ENCODE measurements at regions not wholly inside any gene's neighbourhood (a gene's known extent, or its start where the extent isn't known, plus 50 kb on each side); places are given as distances from the start of the nearest gene placed in this dataset.

DNA sequence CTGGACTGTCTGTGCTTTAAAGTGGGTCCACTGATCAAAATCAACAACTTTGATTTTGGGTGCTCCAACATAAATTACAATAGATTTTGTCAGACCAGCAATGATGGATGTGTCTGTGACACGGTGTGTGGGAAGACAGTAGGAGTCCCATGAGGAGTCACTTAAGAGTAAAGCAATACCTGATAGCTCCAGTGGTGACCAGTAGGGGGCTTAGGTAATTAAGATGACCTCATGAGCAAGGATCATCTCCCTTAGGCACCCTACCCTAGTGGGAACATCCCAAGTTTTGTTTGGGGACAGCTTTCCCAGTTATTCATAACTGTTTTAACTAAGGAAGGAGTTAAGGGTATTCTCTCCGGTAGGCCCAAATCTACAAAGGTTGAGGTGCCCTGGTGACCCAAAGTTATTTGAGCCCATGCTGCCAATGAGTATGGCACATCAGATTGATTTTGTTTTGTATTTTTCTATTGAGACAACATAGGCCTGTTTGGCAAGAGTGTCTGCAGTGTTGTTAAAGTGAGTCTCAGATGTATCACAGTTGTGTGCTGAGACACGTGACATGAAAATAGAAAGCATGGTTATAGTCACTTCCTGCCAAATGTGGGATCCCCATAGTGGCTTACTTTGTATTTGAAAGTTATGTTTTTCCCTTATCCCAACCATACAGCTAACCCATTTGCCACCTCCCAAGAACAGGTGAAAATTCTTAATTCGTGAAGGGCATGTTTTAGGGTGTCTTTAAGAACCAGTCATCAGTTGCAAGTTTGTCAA lies 1337.6 kb upstream of the SLC39A10 start:
- H3K27me3 Mint-ChIP-seq (ENCODE audit: low read depth), result no peaks in the 10 kb centered on the region
- H3K36me3 Mint-ChIP-seq (ENCODE audit: low read depth), result no peaks in the 10 kb centered on the region
- H3K9me3 Mint-ChIP-seq, result no peaks in the 10 kb centered on the region
- no peak overlapping the region for H3K4me3 Mint-ChIP-seq
- H3K27ac Mint-ChIP-seq, result no peak overlapping the region
- no peaks in the 10 kb centered on the region for H3K4me1 Mint-ChIP-seq
- TF ChIP-seq, protein P1, sequence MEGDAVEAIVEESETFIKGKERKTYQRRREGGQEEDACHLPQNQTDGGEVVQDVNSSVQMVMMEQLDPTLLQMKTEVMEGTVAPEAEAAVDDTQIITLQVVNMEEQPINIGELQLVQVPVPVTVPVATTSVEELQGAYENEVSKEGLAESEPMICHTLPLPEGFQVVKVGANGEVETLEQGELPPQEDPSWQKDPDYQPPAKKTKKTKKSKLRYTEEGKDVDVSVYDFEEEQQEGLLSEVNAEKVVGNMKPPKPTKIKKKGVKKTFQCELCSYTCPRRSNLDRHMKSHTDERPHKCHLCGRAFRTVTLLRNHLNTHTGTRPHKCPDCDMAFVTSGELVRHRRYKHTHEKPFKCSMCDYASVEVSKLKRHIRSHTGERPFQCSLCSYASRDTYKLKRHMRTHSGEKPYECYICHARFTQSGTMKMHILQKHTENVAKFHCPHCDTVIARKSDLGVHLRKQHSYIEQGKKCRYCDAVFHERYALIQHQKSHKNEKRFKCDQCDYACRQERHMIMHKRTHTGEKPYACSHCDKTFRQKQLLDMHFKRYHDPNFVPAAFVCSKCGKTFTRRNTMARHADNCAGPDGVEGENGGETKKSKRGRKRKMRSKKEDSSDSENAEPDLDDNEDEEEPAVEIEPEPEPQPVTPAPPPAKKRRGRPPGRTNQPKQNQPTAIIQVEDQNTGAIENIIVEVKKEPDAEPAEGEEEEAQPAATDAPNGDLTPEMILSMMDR (IDR thresholded peaks at IDR 0.05; ENCODE audit: unreplicated experiment in 3 of 3), result no peak

DNA sequence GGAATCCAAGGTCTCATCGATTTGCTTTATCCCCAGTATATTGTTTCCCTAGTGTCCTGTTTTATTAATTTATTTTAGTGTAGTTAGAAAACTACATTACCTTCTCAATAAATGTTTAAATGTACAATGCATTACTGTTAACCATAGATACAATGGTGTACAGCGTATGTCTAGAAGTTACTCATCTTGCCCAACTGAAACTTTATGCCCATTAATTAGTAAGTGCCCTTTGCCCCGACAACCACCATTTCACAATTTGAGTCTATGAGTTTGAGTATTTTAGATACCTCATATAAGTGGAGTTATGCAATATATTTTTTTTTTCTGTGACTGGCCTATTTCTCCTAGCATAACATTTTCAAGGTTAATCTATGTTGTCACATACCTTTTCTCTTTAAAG lies 1343.0 kb upstream of the SLC39A10 start:
- Mint-ChIP-seq H3K4me1 (no peaks in the 10 kb centered on the region), H3K27ac (no peak overlapping the region), H3K27me3 (ENCODE audit: low read depth) (no peaks in the 10 kb centered on the region)

DNA sequence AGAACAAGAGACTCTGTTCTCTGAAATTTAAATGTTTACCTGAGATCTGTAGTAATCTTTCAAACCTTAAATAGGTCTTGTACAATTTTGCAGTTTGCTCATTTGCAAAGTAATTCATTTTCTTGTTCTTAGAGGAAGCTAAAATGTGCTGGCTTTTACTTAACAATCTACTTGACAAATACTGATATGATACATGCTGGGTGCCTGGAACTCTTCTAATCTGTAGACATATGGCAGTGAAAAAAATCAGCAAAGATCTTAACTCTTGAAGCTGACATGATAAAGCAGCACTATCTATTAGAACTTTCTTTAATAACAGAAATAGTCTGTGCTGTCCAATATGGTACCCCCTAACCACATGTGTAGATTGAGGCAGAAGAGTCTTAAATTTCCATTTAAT lies 1352.8 kb upstream of the SLC39A10 start:
- Mint-ChIP-seq H3K4me1 (no peaks in the 10 kb centered on the region), H3K9me3 (no peaks in the 10 kb centered on the region), H3K27me3 (ENCODE audit: low read depth) (no peaks in the 10 kb centered on the region), H3K4me3 (no peak overlapping the region), H3K36me3 (ENCODE audit: low read depth) (no peaks in the 10 kb centered on the region), H3K27ac (no peak overlapping the region)
- TF ChIP-seq, protein P1 (IDR thresholded peaks at IDR 0.05; ENCODE audit: unreplicated experiment in 3 of 3), result no peak

More for the DNA sequence above, 1343.0 kb upstream of the SLC39A10 start:
- no peak overlapping the region for H3K4me3 Mint-ChIP-seq
- H3K36me3 Mint-ChIP-seq (ENCODE audit: low read depth), result no peaks in the 10 kb centered on the region
- no peaks in the 10 kb centered on the region for H3K9me3 Mint-ChIP-seq
- TF ChIP-seq, protein P1 (IDR thresholded peaks at IDR 0.05; ENCODE audit: unreplicated experiment in 3 of 3), result no peak

DNA sequence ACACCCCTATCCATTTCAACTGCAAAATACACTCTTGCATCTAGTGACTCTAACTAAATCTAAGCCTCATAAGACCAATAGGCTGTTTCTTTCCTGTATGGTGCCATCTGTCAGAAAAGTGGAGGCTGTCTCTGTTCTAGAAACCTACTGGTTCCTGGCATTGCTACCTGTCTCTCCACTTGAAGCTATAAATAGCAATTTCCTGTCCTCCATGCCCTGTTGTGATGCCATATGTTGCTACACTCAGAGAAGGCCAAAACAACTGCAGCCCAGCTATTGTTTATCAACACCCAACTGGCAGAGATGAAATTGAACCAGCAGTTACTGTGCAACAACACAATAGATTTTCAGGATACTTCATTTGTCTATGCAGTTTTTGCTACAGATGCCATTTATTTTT lies 1355.1 kb upstream of the SLC39A10 start:
- Mint-ChIP-seq H3K4me1 (no peaks in the 10 kb centered on the region), H3K27me3 (ENCODE audit: low read depth) (no peaks in the 10 kb centered on the region), H3K9me3 (no peaks in the 10 kb centered on the region), H3K4me3 (no peak overlapping the region), H3K36me3 (ENCODE audit: low read depth) (no peaks in the 10 kb centered on the region), H3K27ac (no peak overlapping the region)
- TF ChIP-seq, protein P1 (IDR thresholded peaks at IDR 0.05; ENCODE audit: unreplicated experiment in 3 of 3), result no peak

DNA sequence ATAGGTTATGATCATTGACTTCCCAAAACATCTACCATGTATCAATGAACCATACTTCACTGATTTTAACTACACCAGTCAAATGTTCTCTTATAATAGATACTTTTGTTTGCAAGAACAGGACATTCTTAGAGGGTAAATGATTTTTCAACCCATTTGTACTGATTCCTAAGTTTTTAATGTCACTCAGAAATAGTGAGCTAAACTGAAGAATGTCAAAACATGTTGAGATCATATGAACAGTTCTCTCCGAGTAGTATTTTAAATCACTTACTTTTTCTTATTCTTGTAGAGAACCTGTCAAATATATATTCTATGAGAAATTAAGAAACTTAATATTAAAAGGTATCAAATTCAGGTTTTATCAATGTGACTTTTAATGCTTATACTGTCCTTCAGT lies 1362.9 kb upstream of the SLC39A10 start:
- TF ChIP-seq, protein P1 (IDR thresholded peaks at IDR 0.05; ENCODE audit: unreplicated experiment in 3 of 3), result no peak
- no peak overlapping the region for H3K27ac Mint-ChIP-seq
- no peaks in the 10 kb centered on the region for H3K4me1 Mint-ChIP-seq
- no peak overlapping the region for H3K4me3 Mint-ChIP-seq
- H3K9me3 Mint-ChIP-seq, result no peaks in the 10 kb centered on the region
- H3K36me3 Mint-ChIP-seq (ENCODE audit: low read depth), result no peaks in the 10 kb centered on the region
- no peaks in the 10 kb centered on the region for H3K27me3 Mint-ChIP-seq (ENCODE audit: low read depth)

DNA sequence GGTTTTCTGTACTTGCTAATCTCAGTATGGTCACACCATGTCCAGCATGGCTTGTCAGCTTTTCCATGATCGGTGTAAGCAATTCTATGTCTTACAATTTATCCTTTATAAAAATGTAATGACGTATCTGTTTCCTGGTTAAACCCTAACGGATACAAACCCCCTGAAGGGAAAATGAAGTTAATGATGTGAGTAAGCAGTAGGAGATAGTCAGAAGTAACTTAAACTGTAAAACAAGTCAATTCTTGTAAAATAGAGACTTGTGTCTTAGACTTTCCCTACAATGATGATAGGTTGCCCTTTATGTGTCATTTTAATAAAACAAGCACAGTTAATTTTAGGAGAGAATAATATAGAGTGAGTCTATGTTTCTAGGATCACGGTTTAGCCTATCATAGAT lies 1365.9 kb upstream of the SLC39A10 start:
- TF ChIP-seq, protein P1 (IDR thresholded peaks at IDR 0.05; ENCODE audit: unreplicated experiment in 3 of 3), result no peak
- no peak overlapping the region for H3K27ac Mint-ChIP-seq
- no peaks in the 10 kb centered on the region for H3K36me3 Mint-ChIP-seq (ENCODE audit: low read depth)
- no peaks in the 10 kb centered on the region for H3K27me3 Mint-ChIP-seq (ENCODE audit: low read depth)
- no peak overlapping the region for H3K4me3 Mint-ChIP-seq
- no peaks in the 10 kb centered on the region for H3K4me1 Mint-ChIP-seq
- no peaks in the 10 kb centered on the region for H3K9me3 Mint-ChIP-seq
